Gastroesophageal sphincter (tissue), 4 donors: ENCODE measurements at regions not wholly inside any gene's neighbourhood (a gene's known extent, or its start where the extent isn't known, plus 50 kb on each side); places are given as distances from the start of the nearest gene placed in this dataset.
"Not testable (repeated sequence)": the region's sequence is repeated elsewhere in the genome, so short reads cannot be mapped to it uniquely, and the experiment has no call there.

ENCODE experiments used
- ATAC-seq: fragments of 150-250 bp; one replicate; pipeline ENCODE4 v1.9.1; 2016; ENCODE audit warnings: mild to moderate bottlenecking, moderate library complexity
- H3K27ac ChIP-seq, 4 donors: fragments of 200-600 bp; sonication (generic) in 3 of 4; 1 replicate in 3 of 4; 2 replicates in 1 of 4; pipeline ENCODE4 v1.5.1; 2016 to 2019
- H3K27me3 ChIP-seq: fragments of 200-600 bp; sonication (generic); one replicate; pipeline ENCODE4 v1.5.1; 2019
- H3K36me3 ChIP-seq, 2 donors: fragments of 200-600 bp; sonication (generic); one replicate each; pipeline ENCODE4 v1.5.1; 2019; ENCODE audit warnings: control low read depth in 1 of 2
- H3K4me1 ChIP-seq, 3 donors: fragments of 200-600 bp; sonication (generic); 1 replicate in 2 of 3; 2 replicates in 1 of 3; pipeline ENCODE4 v1.5.1; 2016 to 2019; ENCODE audit warnings: control low read depth in 2 of 3
- H3K4me3 ChIP-seq, 2 donors: fragments of 200-600 bp; sonication (generic); one replicate each; pipeline ENCODE4 v1.5.1; 2019; ENCODE audit warnings: mild to moderate bottlenecking in 1 of 2, moderate library complexity in 1 of 2
- H3K9me3 ChIP-seq, 3 donors: fragments of 200-600 bp; sonication (generic); one replicate each; pipeline ENCODE4 v1.5.1; 2017 to 2019; ENCODE audit warnings: control low read depth in 2 of 3
- EP300 ChIP-seq: sonication (generic); formaldehyde crosslinking; IDR thresholded peaks from one replicate; pipeline ENCODE4 v1.6.1; 2017; ENCODE audit warnings: antibody characterized with exemption, mild to moderate bottlenecking
- POLR2A ChIP-seq, 2 donors: fragments of 450-650 bp; IDR thresholded peaks; one replicate each; pipeline ENCODE4 v1.6.1; 2017; ENCODE audit warnings: antibody characterized with exemption in 2 of 2, mild to moderate bottlenecking in 2 of 2, moderate library complexity in 1 of 2
- POLR2AphosphoS5 ChIP-seq: sonication (generic); formaldehyde crosslinking; IDR thresholded peaks from one replicate; pipeline ENCODE4 v1.6.1; 2017; ENCODE audit warnings: antibody characterized with exemption
- WGBS, 2 donors: methylation state at CpG; one replicate each; pipeline ENCODE4 v1.1.5; 2018; ENCODE audit warnings: low coverage in 1 of 2; 5-methylcytosine and 5-hydroxymethylcytosine counted together
- small RNA-seq, 4 donors: library from RNA; depleted of rRNA; stranded (forward); fragments of <200 nt; gene quantifications; one replicate each; pipeline ENCODE3, GENCODE V24; 2016
- TF ChIP-seq, protein P1 (sequence below), 4 experiments: fragments of 200-600 bp in 2 of 4; fragments of 450-650 bp in 2 of 4; sonication (generic) in 1 of 4; IDR thresholded peaks; one replicate each; pipeline ENCODE4 v1.5.1; 2017 to 2019; ENCODE audit warnings: antibody characterized with exemption in 4 of 4, mild to moderate bottlenecking in 2 of 4, moderate library complexity in 2 of 4

- no peak for ATAC-seq
- Histone ChIP-seq H3K27me3 (no peaks in the 10 kb centered on the region), H3K36me3 (no peaks in the 10 kb centered on the region), H3K27ac (no peak overlapping the region), H3K4me1 (no peaks in the 10 kb centered on the region), H3K4me3 (no peak overlapping the region), H3K9me3 (no peaks in the 10 kb centered on the region)
- TF ChIP-seq EP300 = no peak
- TF ChIP-seq, protein P1, sequence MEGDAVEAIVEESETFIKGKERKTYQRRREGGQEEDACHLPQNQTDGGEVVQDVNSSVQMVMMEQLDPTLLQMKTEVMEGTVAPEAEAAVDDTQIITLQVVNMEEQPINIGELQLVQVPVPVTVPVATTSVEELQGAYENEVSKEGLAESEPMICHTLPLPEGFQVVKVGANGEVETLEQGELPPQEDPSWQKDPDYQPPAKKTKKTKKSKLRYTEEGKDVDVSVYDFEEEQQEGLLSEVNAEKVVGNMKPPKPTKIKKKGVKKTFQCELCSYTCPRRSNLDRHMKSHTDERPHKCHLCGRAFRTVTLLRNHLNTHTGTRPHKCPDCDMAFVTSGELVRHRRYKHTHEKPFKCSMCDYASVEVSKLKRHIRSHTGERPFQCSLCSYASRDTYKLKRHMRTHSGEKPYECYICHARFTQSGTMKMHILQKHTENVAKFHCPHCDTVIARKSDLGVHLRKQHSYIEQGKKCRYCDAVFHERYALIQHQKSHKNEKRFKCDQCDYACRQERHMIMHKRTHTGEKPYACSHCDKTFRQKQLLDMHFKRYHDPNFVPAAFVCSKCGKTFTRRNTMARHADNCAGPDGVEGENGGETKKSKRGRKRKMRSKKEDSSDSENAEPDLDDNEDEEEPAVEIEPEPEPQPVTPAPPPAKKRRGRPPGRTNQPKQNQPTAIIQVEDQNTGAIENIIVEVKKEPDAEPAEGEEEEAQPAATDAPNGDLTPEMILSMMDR (IDR thresholded peaks at IDR 0.05) = no peak
- TF ChIP-seq POLR2A (IDR thresholded peaks at IDR 0.05) = no peak
- TF ChIP-seq POLR2AphosphoS5 = no peak
Observed at GRCh38 chr2:185668710-185669109, 69.9 kb upstream of the FSIP2 start.

DNA sequence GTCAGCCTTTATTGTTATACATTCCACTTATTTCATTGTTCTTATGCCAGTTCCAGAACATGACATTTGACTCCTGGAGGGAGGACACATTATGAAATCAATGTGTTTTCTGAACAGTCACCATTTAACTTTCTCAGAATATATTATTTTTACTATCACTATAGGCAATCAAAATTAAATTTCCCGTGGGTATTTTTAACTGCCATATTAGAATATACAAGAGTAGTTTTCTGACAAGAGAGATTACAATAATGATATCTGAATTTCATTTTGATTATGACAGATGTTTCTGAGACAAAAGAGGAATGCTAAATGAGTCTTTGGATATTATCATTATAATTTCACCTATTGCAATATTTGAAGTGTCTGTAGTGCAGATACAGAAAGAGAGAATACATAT lies 64.4 kb upstream of the FSIP2 start:
- no peak overlapping the region for H3K27ac ChIP-seq
- ATAC-seq = no peak
- no peak overlapping the region for H3K4me3 ChIP-seq
- no peaks in the 10 kb centered on the region for H3K36me3 ChIP-seq
- H3K4me1 ChIP-seq = no peaks in the 10 kb centered on the region
- no peak for TF ChIP-seq EP300
- no peaks in the 10 kb centered on the region for H3K9me3 ChIP-seq
- 77 to 79% methylated on average over 1 of the region's 1 CpG for WGBS, 2 donors
- no peaks in the 10 kb centered on the region for H3K27me3 ChIP-seq

GRCh38 chr2:185676316-185676715 lies 62.3 kb upstream of the FSIP2 start:
- Histone ChIP-seq H3K4me3 (no peak overlapping the region), H3K4me1 (no peaks in the 10 kb centered on the region), H3K27ac (no peak overlapping the region), H3K36me3 (no peaks in the 10 kb centered on the region), H3K9me3 (no peaks in the 10 kb centered on the region), H3K27me3 (no peaks in the 10 kb centered on the region)
- TF ChIP-seq EP300 (no peak), POLR2A (IDR thresholded peaks at IDR 0.05) (no peak), POLR2AphosphoS5 (no peak)
- TF ChIP-seq, protein P1 (IDR thresholded peaks at IDR 0.05) = no peak
- ATAC-seq = no peak
- WGBS, 2 donors = 86 to 94% methylated on average over 2 of the region's 2 CpGs

DNA sequence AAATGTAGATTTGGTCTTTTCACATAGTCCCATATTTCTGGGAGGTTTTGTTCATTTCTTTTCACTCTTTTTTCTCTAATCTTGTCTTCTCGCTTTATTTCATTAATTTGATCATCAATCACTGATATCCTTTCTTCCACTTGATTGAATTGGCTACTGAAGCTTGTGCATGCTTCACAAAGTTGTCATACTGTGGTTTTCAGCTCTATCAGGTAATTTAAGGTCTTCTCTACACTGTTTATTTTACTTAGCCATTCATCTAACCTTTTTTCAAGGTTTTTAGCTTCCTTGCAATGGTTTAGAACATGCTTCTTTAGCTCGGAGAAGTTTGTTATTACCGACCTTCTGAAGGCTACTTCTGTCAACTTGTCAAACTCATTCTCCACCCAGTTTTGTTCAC lies 51.6 kb upstream of the FSIP2 start:
- ATAC-seq, H3K4me3 ChIP-seq, H3K4me1 ChIP-seq, H3K27ac ChIP-seq, H3K27me3 ChIP-seq, H3K36me3 ChIP-seq: not testable (repeated sequence)
- 70 to 80% methylated on average over 2 to 3 of the region's 3 CpGs for WGBS, 2 donors
- H3K9me3 ChIP-seq = peaks cover 0 to 24% (median 0%) of the 10 kb centered on the region in 3 donors

DNA sequence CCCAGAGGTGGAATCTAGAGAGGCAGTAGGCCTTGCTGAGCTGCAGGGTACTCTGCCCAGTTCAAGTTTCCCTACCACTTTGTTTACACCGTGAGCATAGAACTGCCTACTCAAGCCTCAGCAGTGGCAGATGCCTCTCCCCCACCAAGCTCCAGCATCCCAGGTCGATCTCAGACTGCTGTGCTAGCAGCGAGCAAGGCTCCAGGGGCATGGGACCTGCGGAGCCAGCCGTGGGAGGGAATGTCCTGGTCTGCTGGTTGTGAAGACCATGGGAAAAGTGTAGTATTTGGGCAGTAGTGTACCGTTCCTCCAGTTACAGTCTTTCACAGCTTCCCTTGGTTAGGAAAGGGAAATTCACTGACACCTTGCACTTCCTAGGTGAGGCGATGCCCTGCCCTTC lies 50.6 kb upstream of the FSIP2 start:
- Histone ChIP-seq H3K9me3 (peaks cover 0 to 17% (median 0%) of the 10 kb centered on the region in 3 donors), H3K4me1 (no peaks in the 10 kb centered on the region), H3K27me3 (no peaks in the 10 kb centered on the region), H3K27ac (no peak overlapping the region), H3K4me3 (no peak overlapping the region), H3K36me3 (no peaks in the 10 kb centered on the region)
- ATAC-seq = no peak
- TF ChIP-seq EP300 = no peak
- 92% methylated on average over 2 of the region's 7 CpGs; no CpG with 5 or more reads in 1 of the 2 donors for WGBS, 2 donors

Small RNAs in the stretch of these regions (small RNA-seq; reads per million reads assigned to genes)
- 0 reads per million in 4 donors for gene RF00096
